Stimulated activated CD8-positive, alpha-beta memory T cell treated with anti-CD3 and anti-CD28 coated beads, Interleukin-7, amount 100 ng/mL, for 24 hours (primary cell): ENCODE measurements at regions not wholly inside any gene's neighbourhood (a gene's known extent, or its start where the extent isn't known, plus 50 kb on each side); places are given as distances from the start of the nearest gene placed in this dataset.
"Not testable (repeated sequence)": the region's sequence is repeated elsewhere in the genome, so short reads cannot be mapped to it uniquely, and the experiment has no call there.

ENCODE experiments used
- DNase-seq: peaks from one replicate; pipeline ENCODE4 v3.0.0-alpha.2; 2020; ENCODE audit warnings: low read depth

- DNase-seq, result no peak
These were observed 133.5 kb upstream of the KRAS start for GRCh38 chr12:25384038-25384892.

DNA sequence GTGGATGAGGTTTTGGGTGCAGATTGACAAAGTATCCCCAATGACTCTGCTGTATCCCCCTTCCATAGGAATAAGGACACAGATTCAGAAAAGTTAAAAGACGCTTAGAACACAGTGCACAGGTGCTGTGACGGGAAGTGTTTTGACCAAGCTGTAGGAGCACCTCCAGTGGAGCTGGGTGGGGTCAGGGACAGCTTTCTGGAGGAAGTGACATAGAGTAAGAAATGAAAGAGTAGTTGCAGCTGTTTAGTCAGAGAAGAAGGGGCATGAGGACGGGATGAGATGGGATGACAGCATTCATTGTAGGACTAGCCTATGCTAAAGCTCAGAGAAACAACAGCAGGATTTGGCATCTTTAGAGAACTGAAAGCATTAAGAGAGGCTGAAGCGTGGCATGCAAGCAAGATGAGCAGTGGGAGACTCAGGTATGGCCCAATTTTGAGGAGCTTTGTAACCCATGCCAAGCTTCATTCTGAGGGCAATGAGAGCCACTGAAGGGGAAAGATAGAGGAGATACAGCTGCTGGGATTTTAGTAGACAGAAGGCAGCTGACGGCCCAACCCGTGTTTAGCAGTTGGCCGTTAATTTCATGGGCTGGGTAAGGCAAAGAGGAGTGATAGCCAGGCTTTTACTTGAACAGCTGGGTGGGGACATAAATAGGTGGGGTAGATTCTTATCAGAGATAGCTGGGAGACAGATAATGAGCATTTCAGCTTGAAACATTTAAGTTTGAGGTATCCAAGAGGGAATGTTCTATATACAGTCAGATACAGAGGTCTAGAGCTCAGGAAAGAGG, 131.8 kb upstream of the KRAS start:
- DNase-seq, result no peak

GRCh38 chr12:25377469-25378177, 126.9 kb upstream of the KRAS start:
- DNase-seq, result no peak

GRCh38 chr12:25376985-25377384, 126.3 kb upstream of the KRAS start:
- DNase-seq, result no peak

DNA sequence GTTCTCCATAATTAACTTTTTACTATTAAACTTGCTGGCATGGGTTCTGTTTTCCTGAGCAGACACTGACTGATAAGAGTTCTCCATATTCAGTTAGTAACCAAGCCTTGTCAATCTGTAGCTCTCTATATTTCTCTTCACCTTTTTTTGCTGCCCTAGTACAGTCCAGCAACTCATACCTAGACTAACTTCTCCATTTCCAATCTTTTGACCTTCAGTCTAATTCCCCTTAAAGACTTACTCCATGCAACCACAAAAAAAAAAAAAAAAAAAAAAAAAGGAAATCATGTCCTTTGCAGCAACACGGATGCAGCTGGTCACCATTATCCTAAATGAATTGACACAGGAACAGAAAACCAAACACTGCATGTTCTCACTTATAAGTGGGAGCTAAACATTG, 125.7 kb upstream of the KRAS start:
- DNase-seq, result no peak

DNA sequence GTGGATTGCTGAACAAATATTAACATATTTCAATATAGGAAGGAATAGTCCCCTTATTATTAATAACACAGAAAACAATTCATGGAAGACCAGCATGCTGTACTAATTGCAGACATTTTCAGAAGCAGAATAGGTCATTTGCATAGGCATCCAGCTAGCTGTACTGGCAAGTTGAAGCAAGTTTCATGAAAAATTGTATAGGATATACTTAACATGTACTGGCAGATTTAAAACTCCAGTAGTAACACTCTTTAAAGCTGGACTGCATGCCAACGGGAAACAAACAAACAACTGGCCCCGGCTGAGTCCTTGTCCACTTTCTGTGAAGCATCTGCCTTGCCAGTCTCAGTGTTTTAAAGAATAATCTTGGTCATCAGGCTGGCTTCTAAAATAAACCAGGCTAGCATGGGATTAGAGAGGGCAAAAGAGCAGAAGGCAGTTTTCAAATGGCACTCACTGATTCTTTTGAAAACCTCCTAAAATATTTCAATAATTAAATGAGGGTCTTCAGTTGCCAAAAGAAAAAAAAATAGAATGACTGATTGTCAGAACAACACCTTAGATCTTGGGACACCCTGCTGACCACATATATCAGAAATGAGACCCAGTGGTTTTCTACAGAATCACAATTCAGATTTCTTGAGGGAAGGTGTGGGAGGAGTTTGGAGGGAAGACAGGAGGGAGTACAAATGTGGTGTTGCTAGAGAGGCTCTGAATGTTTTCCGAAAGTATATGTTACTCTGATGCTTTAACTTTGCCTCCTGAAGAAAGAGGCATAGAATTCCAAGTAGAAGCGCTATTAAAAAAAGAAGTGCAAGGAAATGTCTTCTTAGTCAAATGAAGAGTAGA, 122.5 kb upstream of the KRAS start:
- no peak for DNase-seq

DNA sequence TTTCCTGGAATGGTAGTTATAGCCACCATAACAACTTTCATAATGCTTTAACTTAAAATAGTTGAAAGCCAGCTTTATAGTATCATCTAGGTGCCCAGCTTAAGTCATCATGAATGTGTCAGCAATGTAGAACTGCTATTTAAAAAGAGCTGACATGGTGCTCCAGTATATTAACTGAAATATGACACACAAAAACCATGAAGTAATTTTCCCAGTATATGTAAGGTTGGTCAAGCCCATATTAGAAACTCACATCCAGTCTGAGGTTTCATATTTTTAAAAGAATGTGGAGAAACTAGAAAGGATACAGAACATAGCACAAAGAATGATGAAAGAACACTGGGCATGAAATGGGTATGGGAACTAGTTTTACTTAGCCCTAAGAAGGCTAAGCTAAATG, 121.3 kb upstream of the KRAS start:
- DNase-seq, result no peak

- DNase-seq, result no peak
These were observed 117.8 kb upstream of the KRAS start for GRCh38 chr12:25368557-25368956.

DNA sequence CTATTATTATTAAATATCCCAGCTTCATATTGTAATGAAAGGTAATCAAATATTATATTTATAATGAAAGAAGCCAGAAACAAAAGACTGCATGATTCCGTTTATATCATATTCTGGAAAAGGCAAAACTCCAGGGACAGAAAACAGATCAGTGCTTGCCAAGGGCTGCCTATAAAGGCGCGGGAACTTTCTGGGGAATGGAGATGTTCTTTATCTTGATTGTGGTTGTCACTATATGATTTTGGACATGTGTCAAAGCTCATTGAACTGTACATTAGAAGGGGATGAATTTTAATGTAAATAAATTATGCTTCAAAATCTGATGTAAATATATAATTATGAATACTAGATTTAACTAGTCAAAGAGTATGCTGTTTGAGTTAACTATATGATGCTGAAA, 115.4 kb upstream of the KRAS start:
- DNase-seq, result no peak

- DNase-seq, result no peak
These were observed 114.6 kb upstream of the KRAS start for GRCh38 chr12:25365340-25365730.

DNA sequence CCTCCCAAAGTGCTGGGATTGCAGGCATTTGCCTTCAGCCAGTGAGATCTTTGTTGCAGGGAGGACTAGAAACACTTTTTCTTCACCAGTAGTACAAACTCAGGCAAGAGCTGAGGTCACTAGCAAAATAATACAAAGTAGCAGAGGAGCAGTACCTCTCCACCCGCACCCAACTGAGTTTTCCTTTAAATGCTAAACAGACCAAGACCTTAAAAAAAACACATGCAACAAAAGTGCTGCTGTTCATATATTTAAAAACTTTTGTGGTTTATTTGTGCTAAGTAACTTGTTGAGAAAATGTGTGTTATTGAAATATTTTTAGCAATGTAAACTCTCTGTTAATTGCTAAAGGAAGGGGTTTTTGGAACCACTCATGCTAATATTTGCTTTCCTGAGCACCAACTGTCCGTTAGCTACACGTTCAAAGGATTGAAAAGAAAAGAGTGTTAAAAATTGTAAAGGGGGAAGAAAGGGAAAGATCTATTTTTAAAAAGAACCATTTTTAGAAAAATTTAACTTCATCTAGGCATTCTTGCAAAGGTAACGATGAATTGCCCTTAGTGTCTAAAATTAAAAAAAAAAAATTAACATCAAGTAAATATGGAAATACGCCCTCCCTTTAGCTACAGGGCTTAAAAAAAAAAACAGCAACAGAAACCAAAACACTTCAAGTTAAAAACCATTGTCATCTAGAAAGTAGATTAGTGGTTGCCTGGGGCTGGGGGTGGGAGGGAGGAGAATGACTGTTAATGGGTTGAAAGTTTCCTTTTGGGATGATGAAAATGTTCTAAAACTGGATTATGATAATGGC, 114.0 kb upstream of the KRAS start:
- no peak for DNase-seq

DNA sequence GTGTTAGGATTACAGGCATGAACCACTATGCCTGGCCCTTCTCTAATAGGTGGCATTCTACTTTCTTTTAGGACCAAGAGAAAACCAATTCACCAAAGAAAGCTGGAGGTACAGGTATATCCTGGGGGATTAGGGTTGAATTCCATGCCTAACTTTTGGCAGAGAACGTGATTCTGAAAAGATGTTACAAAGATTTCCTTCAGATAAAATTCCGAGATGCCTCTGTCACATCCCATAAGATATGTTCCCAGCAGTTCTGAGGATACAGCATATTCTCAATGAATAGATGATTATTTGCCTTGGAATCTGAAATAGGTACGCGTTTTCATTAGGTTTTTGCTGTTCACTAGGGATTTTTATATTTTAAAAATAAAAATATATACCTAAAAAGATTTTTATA, 111.9 kb upstream of the KRAS start:
- no peak for DNase-seq

GRCh38 chr12:25361511-25361910, 110.8 kb upstream of the KRAS start:
- DNase-seq, result no peak

- no peak for DNase-seq
These were observed 106.9 kb upstream of the KRAS start for GRCh38 chr12:25357595-25357994.

DNA sequence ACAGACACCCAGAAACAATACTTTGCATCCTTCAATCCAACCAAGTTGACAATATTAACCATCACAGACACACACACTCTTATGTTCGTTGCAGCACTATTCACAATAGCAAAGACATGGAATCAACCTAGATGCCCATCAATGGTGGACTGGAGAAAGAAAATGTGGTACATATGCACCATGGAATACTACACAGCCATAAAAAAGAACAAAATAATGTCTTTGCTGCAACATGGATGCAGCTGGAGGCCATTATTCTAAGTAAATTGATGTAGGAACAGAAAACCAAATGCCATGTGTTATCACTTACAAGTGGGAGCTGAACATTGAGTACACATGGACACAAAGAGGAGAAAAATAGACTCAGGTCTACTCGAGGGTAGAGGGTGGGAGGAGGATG, 102.2 kb upstream of the KRAS start:
- DNase-seq, result not testable (repeated sequence)

DNA sequence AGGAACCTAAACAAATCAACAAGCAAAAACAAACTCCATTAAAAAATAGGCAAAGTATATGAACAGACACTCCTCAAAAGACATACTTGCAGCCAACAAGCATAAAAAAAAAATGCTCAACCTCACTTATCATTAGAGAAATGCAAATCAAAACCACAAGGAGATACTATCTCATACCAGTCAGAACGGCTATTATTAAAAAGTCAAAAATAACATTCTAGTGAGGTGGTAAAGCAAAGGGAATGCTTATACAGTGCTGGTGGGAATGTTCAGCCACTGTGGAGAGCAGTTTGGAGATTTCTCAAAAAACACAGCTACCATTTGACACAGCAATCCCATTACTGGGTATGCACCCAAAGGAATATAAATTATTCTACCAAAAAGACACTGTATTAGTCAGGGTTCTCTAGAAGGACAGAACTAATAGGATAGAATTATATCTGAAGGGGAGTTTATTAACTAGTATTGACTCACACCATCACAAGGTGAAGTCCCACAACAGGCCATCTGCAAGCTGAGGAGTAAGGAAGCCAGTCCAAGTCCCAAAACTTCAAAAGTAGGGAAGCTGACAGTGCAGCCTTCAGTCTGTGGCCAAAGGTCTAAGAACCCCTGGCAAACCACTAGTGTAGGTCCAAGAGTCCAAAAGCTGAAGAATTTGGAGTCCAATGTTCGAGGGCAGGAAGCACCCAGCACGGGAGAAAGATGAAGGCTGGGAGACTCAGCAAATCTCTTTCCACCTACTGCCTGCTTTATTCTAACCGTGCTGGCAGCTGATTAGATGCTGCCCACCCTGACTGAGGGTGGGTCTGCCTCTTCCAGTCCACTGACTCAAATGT, 101.6 kb upstream of the KRAS start:
- no peak for DNase-seq

DNA sequence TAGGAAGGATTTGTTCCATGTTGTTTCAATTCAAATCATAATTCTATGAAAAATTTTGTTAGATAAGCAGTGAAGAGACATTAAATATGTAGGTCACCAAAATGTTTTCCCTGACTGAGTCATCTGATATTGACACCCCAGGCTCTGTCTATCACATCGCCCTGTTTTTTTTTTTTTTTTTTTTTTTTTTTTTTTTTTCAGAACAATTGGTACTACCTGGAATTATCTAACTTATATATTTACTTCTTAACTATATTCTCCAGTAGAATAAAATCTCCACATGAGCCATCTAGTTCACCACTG, 97.8 kb upstream of the KRAS start:
- no peak for DNase-seq

GRCh38 chr12:25347716-25348592, 97.2 kb upstream of the KRAS start:
- DNase-seq, result no peak

- DNase-seq, result not testable (repeated sequence)
These were observed 91.1 kb upstream of the KRAS start for GRCh38 chr12:25341877-25342276.
